H1 (cell line): ENCODE measurements at regions not wholly inside any gene's neighbourhood (a gene's known extent, or its start where the extent isn't known, plus 50 kb on each side); places are given as distances from the start of the nearest gene placed in this dataset.
A peak's percentile ranks its signal among the peaks of the same experiment; 100 is the strongest.

Experiments
- CTCF ChIA-PET: fragments of 300-600 bp; sonication (Branson Sonifier 250); formaldehyde crosslinking; loops from one replicate; lab custom pipeline; 2021; ENCODE audit not compliant: partially characterized antibody; lab: Charles Lee
- POLR2A ChIA-PET: fragments of 300-600 bp; sonication (Branson Sonifier 250); formaldehyde crosslinking; loops from one replicate; lab custom pipeline; 2021; ENCODE audit warnings: inconsistent platforms; ENCODE audit not compliant: partially characterized antibody; lab: Charles Lee
- DNase-seq, 2 experiments: peaks; one replicate each; pipeline versions ENCODE4 v3.0.0 to v3.0.0-alpha.2; 2010 to 2022; ENCODE audit warnings: low spot score in 2 of 2, low read depth in 1 of 2, mixed read lengths in 1 of 2
- FAIRE-seq: peaks from 2 replicates; lab custom pipeline; 2011; peaks lifted over from hg19 to GRCh38; lab: Jason Lieb, UNC
- H2AFZ ChIP-seq: 2 replicates; pipeline ENCODE4 v1.8.1; 2012; ENCODE audit warnings: low read length, inconsistent platforms
- H2AK5ac ChIP-seq: 2 replicates; pipeline ENCODE4 v1.6.1; 2013; ENCODE audit warnings: low read depth, low read length
- H2BK120ac ChIP-seq: replicated peaks from 2 replicates; pipeline ENCODE3; 2013; ENCODE audit warnings: low read depth, low read length, inconsistent platforms
- H2BK12ac ChIP-seq: 2 replicates; pipeline ENCODE4 v1.6.1; 2013; ENCODE audit warnings: low read depth, low read length
- H2BK15ac ChIP-seq: 2 replicates; pipeline ENCODE4 v1.6.1; 2013; ENCODE audit warnings: low read length
- H2BK20ac ChIP-seq: 2 replicates; pipeline ENCODE4 v1.6.1; 2013; ENCODE audit warnings: low read length
- H2BK5ac ChIP-seq: 2 replicates; pipeline ENCODE4 v1.6.1; 2013; ENCODE audit warnings: low read depth, low read length
- H3K14ac ChIP-seq: 2 replicates; pipeline ENCODE4 v1.6.1; 2013; ENCODE audit warnings: inconsistent platforms; ENCODE audit not compliant: insufficient read length
- H3K18ac ChIP-seq: 2 replicates; pipeline ENCODE4 v1.6.1; 2013; ENCODE audit warnings: low read length; ENCODE audit errors: extremely low read depth
- H3K23ac ChIP-seq: 2 replicates; pipeline ENCODE4 v1.6.1; 2013; ENCODE audit warnings: inconsistent platforms; ENCODE audit not compliant: insufficient read length
- H3K23me2 ChIP-seq: 2 replicates; pipeline ENCODE4 v1.6.1; 2013; ENCODE audit warnings: low read depth, low read length
- H3K27ac ChIP-seq: 2 replicates; pipeline ENCODE4 v1.6.1; 2011; ENCODE audit warnings: low read depth, low read length, inconsistent platforms
- H3K27me3 ChIP-seq, 4 experiments: replicated peaks in 1 of 4; 1 replicate in 1 of 4; 2 replicates in 3 of 4; pipeline versions ENCODE4 v1.6.1 to v1.8.1; 2011 to 2013; ENCODE audit warnings: low read length in 3 of 4, mild to moderate bottlenecking in 3 of 4, inconsistent platforms in 2 of 4, mixed read lengths in 2 of 4, moderate library complexity in 1 of 4; ENCODE audit not compliant: control insufficient read depth in 3 of 4, insufficient read depth in 3 of 4; ENCODE audit errors: extremely low read depth in 1 of 4
- H3K36me3 ChIP-seq, 4 experiments: 2 replicates each; pipeline versions ENCODE4 v1.6.1 to v1.8.1; 2011 to 2013; ENCODE audit warnings: mild to moderate bottlenecking in 4 of 4, low read length in 3 of 4, moderate library complexity in 2 of 4, control low read depth in 1 of 4, inconsistent platforms in 1 of 4; ENCODE audit not compliant: insufficient read depth in 4 of 4, control insufficient read depth in 2 of 4
- H3K4ac ChIP-seq: replicated peaks from 2 replicates; pipeline ENCODE3; 2013; ENCODE audit warnings: low read length, low read depth, mixed read lengths, inconsistent platforms; ENCODE audit not compliant: insufficient read length
- H3K4me1 ChIP-seq, 4 experiments: replicated peaks in 1 of 4; 1 replicate in 1 of 4; 2 replicates in 3 of 4; pipeline versions ENCODE4 v1.6.1 to v1.8.1; 2011 to 2013; ENCODE audit warnings: low read length in 3 of 4, inconsistent platforms in 2 of 4, mixed read lengths in 1 of 4; ENCODE audit not compliant: insufficient read depth in 4 of 4, control insufficient read depth in 3 of 4
- H3K4me2 ChIP-seq, 2 experiments: 2 replicates each; pipeline versions ENCODE4 v1.6.1 to v1.8.1; 2011 to 2013; ENCODE audit warnings: low read depth in 2 of 2, low read length in 2 of 2, control low read depth in 1 of 2, inconsistent platforms in 1 of 2, mild to moderate bottlenecking in 1 of 2; ENCODE audit not compliant: insufficient read depth in 1 of 2
- H3K4me3 ChIP-seq, 4 experiments: fragments of 200-600, 300-600 bp in 1 of 4; sonication (generic), shearing (Covaris generic), sonication (Bioruptor Twin) in 1 of 4; 2 replicates each; pipeline versions ENCODE4 v1.5.1 to v1.8.1; 2011 to 2016; ENCODE audit warnings: low read length in 4 of 4, low read depth in 3 of 4, control low read depth in 2 of 4, inconsistent platforms in 2 of 4, mild to moderate bottlenecking in 2 of 4, mixed read lengths in 1 of 4, moderate library complexity in 1 of 4; ENCODE audit not compliant: insufficient read depth in 2 of 4; ENCODE audit errors: extremely low read depth in 1 of 4
- H3K56ac ChIP-seq: replicated peaks from 2 replicates; pipeline ENCODE3; 2013; ENCODE audit warnings: low read depth, mild to moderate bottlenecking, mixed read lengths, low read length, inconsistent platforms; ENCODE audit not compliant: insufficient read length
- H3K79me1 ChIP-seq: 2 replicates; pipeline ENCODE4 v1.6.1; 2013; ENCODE audit warnings: low read depth, low read length, control low read depth
- H3K79me2 ChIP-seq, 2 experiments: 2 replicates each; pipeline versions ENCODE4 v1.6.1 to v1.8.1; 2012 to 2013; ENCODE audit warnings: low read length in 2 of 2, mild to moderate bottlenecking in 2 of 2, inconsistent platforms in 1 of 2; ENCODE audit not compliant: insufficient read depth in 2 of 2, control insufficient read depth in 1 of 2
- H3K9ac ChIP-seq, 4 experiments: replicated peaks in 1 of 4; 1 replicate in 1 of 4; 2 replicates in 3 of 4; pipeline versions ENCODE4 v1.6.1 to v1.8.1; 2011 to 2013; ENCODE audit warnings: low read depth in 3 of 4, low read length in 3 of 4, control low read depth in 2 of 4, mild to moderate bottlenecking in 2 of 4, moderate library complexity in 2 of 4, inconsistent platforms in 1 of 4; ENCODE audit errors: extremely low read depth in 1 of 4
- H3K9me3 ChIP-seq, 2 experiments: 2 replicates each; pipeline versions ENCODE4 v1.6.1 to v1.8.1; 2012 to 2013; ENCODE audit warnings: mild to moderate bottlenecking in 2 of 2, moderate library complexity in 2 of 2, control low read depth in 1 of 2, inconsistent platforms in 1 of 2, low read depth in 1 of 2, low read length in 1 of 2, mixed read lengths in 1 of 2; ENCODE audit not compliant: insufficient read depth in 2 of 2
- H4K20me1 ChIP-seq, 2 experiments: replicated peaks in 1 of 2; 2 replicates each; pipeline versions ENCODE3 to v1.8.1; 2011 to 2013; ENCODE audit warnings: inconsistent platforms in 2 of 2, low read length in 2 of 2, mild to moderate bottlenecking in 1 of 2; ENCODE audit not compliant: insufficient read depth in 2 of 2, control insufficient read depth in 1 of 2
- H4K5ac ChIP-seq: 2 replicates; pipeline ENCODE4 v1.6.1; 2013; ENCODE audit warnings: low read length, low read depth, mixed read lengths, inconsistent platforms; ENCODE audit not compliant: insufficient read length
- H4K8ac ChIP-seq: 2 replicates; pipeline ENCODE4 v1.8.0; 2013; ENCODE audit warnings: mild to moderate bottlenecking, moderate library complexity, low read length, inconsistent platforms; ENCODE audit not compliant: insufficient read depth; ENCODE audit errors: extremely low read depth
- H4K91ac ChIP-seq: replicated peaks from 2 replicates; pipeline ENCODE3; 2013; ENCODE audit warnings: low read length, mixed read lengths, inconsistent platforms; ENCODE audit not compliant: insufficient read length
- CREB1 ChIP-seq: IDR thresholded peaks from 2 replicates; pipeline ENCODE4 v1.6.1; 2012; ENCODE audit warnings: inconsistent platforms
- HDAC2 ChIP-seq, 2 experiments: fragments of 300-600 bp in 1 of 2; sonication (generic) in 1 of 2; IDR thresholded peaks; 2 replicates each; pipeline ENCODE4 v1.6.1; 2011 to 2012; ENCODE audit warnings: low read depth in 2 of 2, low read length in 2 of 2, mild to moderate bottlenecking in 2 of 2, moderate library complexity in 2 of 2, borderline replicate concordance in 1 of 2, inconsistent platforms in 1 of 2
- KDM1A ChIP-seq: fragments of 200-600, 300-600 bp; sonication (generic); IDR thresholded peaks from 2 replicates; pipeline ENCODE4 v1.7.1; 2016; ENCODE audit warnings: mild to moderate bottlenecking, low read length, borderline replicate concordance
- POLR2AphosphoS5 ChIP-seq: IDR thresholded peaks from 2 replicates; pipeline ENCODE4 v1.6.1; 2011; ENCODE audit warnings: low read depth, low read length
- SP1 ChIP-seq: IDR thresholded peaks from 2 replicates; pipeline ENCODE4 v1.6.1; 2011; ENCODE audit warnings: low read depth, low read length
- WGBS, 2 experiments: shearing (Covaris generic) in 1 of 2; methylation state at CpG; one replicate each; pipeline versions ENCODE4 v1.1.6 to v1.1.7; 2013 to 2015; ENCODE audit warnings: low lambda C conversion rate in 2 of 2, mixed read lengths in 2 of 2, inconsistent platforms in 1 of 2, low coverage in 1 of 2, missing lambda C conversion rate in 1 of 2; ENCODE audit not compliant: insufficient replicate concordance in 2 of 2, insufficient coverage in 1 of 2, insufficient read length in 1 of 2; ENCODE audit errors: extremely low coverage in 1 of 2, missing lambda C conversion rate in 1 of 2; 5-methylcytosine and 5-hydroxymethylcytosine counted together

GRCh38 chr20:50292079-50292590, 101.5 kb downstream of the CEBPB start:
- H3K9me3 ChIP-seq: no peaks in the 10 kb centered on the region
- H3K79me2 ChIP-seq: no peaks in the 10 kb centered on the region
- 0 out of 2 replicates have a peak overlapping the region, but pooled peaks have one; percentile 28 for H4K8ac ChIP-seq
- H3K23me2 ChIP-seq: no peaks in the 10 kb centered on the region
- peak overlapping the region; percentile 18 for H4K5ac ChIP-seq
- H4K20me1 ChIP-seq: no peaks in the 10 kb centered on the region
- H3K4me3 ChIP-seq: no peak overlapping the region
- no peak overlapping the region for H2BK120ac ChIP-seq
- no peak overlapping the region for H3K56ac ChIP-seq
- no peaks in the 10 kb centered on the region for H3K27me3 ChIP-seq
- peak overlapping the region; percentile 38 for H4K91ac ChIP-seq
- no peak overlapping the region for H2BK5ac ChIP-seq
- H3K4me2 ChIP-seq: no peak overlapping the region
- POLR2A ChIA-PET: interaction anchor here (0.8 to 1.7 kb wide), 2 partner anchors 9 to 101 kb away, joined by 3 to 10 read pairs; partner anchors contain the start of gene CEBPB
- no peak for FAIRE-seq
- no peak overlapping the region for H3K23ac ChIP-seq
- no peak overlapping the region for H2BK15ac ChIP-seq
- H2AK5ac ChIP-seq: no peak overlapping the region
- H3K18ac ChIP-seq: no peak overlapping the region
- H3K4me1 ChIP-seq: peaks cover 0 to 4% (median 0%) of the 10 kb centered on the region in 4 experiments; a peak in 4 of 7 replicates
- DNase-seq: no peak
- H2BK20ac ChIP-seq: 0 out of 2 replicates have a peak overlapping the region, but pooled peaks have one; percentile 32
- peak overlapping the region; percentile 55; the same call in 1 of the 2 replicates for H2BK12ac ChIP-seq
- CTCF ChIA-PET: interaction anchor here (1.1 to 7.0 kb wide), 4 partner anchors 9 to 172 kb away, joined by 3 to 61 read pairs (median 4); no protein-coding TSS in a partner anchor
- H2AFZ ChIP-seq: no peak overlapping the region
- H3K14ac ChIP-seq: no peak overlapping the region
- 94% methylated on average over 8 of the region's 8 CpGs; no CpG with 5 or more reads in 1 of the 2 experiments for WGBS, 2 experiments
- no peak overlapping the region for H3K4ac ChIP-seq
- H3K36me3 ChIP-seq: no peaks in the 10 kb centered on the region
- H3K27ac ChIP-seq: no peak overlapping the region
- no peak for TF ChIP-seq CREB1
- 0 out of 4 replicates have a peak, but pooled peaks of 1 of the 2 experiments have one; percentile 72 for TF ChIP-seq HDAC2 (IDR thresholded peaks at IDR 0.05; ENCODE audit: borderline replicate concordance in 1 of 2, low read depth in 2 of 2, low read length in 2 of 2)
- peak; percentile 95; the same call in 1 of the 2 replicates for TF ChIP-seq KDM1A
- no peak for TF ChIP-seq POLR2AphosphoS5
- TF ChIP-seq SP1: no peak
- TF ChIP-seq, all 59 proteins: peak for 2
- H3K9ac ChIP-seq: no peak overlapping the region
- no peaks in the 10 kb centered on the region for H3K79me1 ChIP-seq
